Spleen (tissue), 11 donors: ENCODE measurements at regions not wholly inside any gene's neighbourhood (a gene's known extent, or its start where the extent isn't known, plus 50 kb on each side); places are given as distances from the start of the nearest gene placed in this dataset.

ENCODE experiments used
- DNase-seq: peaks from one replicate; pipeline ENCODE4 v3.0.0-alpha.2; 2020
- H3K27ac ChIP-seq, 8 donors: fragments of 200-600 bp; sonication (generic) in 7 of 8; 1 replicate in 4 of 8; 2 replicates in 4 of 8; pipeline versions ENCODE4 v1.5.0 to v1.8.0; 2016 to 2021; ENCODE audit warnings: inconsistent platforms in 4 of 8, mild to moderate bottlenecking in 4 of 8, moderate library complexity in 1 of 8
- H3K27me3 ChIP-seq, 7 donors: fragments of 200-600 bp; sonication (generic) in 6 of 7; replicated peaks in 1 of 7; 1 replicate in 4 of 7; 2 replicates in 3 of 7; pipeline versions ENCODE4 v1.5.0 to v1.8.0; 2016 to 2021; ENCODE audit warnings: inconsistent platforms in 3 of 7, mild to moderate bottlenecking in 1 of 7
- H3K36me3 ChIP-seq, 6 donors: fragments of 200-600 bp; sonication (generic) in 5 of 6; 1 replicate in 4 of 6; 2 replicates in 2 of 6; pipeline versions ENCODE4 v1.5.0 to v1.8.0; 2016 to 2021; ENCODE audit warnings: inconsistent platforms in 2 of 6
- H3K4me1 ChIP-seq, 6 donors: fragments of 200-600 bp; sonication (generic) in 5 of 6; 1 replicate in 3 of 6; 2 replicates in 3 of 6; pipeline versions ENCODE4 v1.5.0 to v1.8.0; 2016 to 2021; ENCODE audit warnings: inconsistent platforms in 3 of 6
- H3K4me3 ChIP-seq, 8 donors: fragments of 200-600 bp; sonication (generic) in 7 of 8; 1 replicate in 4 of 8; 2 replicates in 4 of 8; pipeline versions ENCODE4 v1.5.0 to v1.8.0; 2016 to 2021; ENCODE audit warnings: inconsistent platforms in 4 of 8, mild to moderate bottlenecking in 4 of 8, moderate library complexity in 2 of 8
- H3K9me3 ChIP-seq, 8 donors: fragments of 200-600 bp; sonication (generic) in 7 of 8; 1 replicate in 4 of 8; 2 replicates in 4 of 8; pipeline versions ENCODE4 v1.5.0 to v1.8.0; 2016 to 2021; ENCODE audit warnings: inconsistent platforms in 4 of 8
- POLR2A ChIP-seq, 3 donors: fragments of 450-650 bp; IDR thresholded peaks; one replicate each; pipeline ENCODE4 v1.5.1; 2017; ENCODE audit warnings: antibody characterized with exemption in 3 of 3, mild to moderate bottlenecking in 1 of 3
- POLR2AphosphoS5 ChIP-seq, 3 donors: sonication (generic); formaldehyde crosslinking; IDR thresholded peaks; one replicate each; pipeline ENCODE4 v1.5.1; 2017; ENCODE audit warnings: antibody characterized with exemption in 3 of 3
- WGBS, 5 donors: extraction: QIAGEN DNeasy Blood & Tissue Kit in 3 of 5; methylation state at CpG; one replicate each; pipeline versions ENCODE4 v1.1.5 to v1.1.7; 2013 to 2018; 5-methylcytosine and 5-hydroxymethylcytosine counted together
- intact Hi-C: fragments of 100-400 bp; cut with DNase I; formaldehyde crosslinking; loops from one replicate; pipeline ENCODE4 v1.15.0; 2023; ENCODE audit warnings: low total_unique reads
- TF ChIP-seq, protein P1 (sequence below), 11 experiments: fragments of 200-600 bp in 7 of 11; fragments of 450-650 bp in 4 of 11; sonication (generic) in 4 of 11; IDR thresholded peaks in 8 of 11; conservative IDR thresholded peaks in 3 of 11; 1 replicate in 7 of 11; 2 replicates in 4 of 11; pipeline versions ENCODE4 v1.4.0 to v1.8.0; 2016 to 2021; ENCODE audit warnings: antibody characterized with exemption in 11 of 11, inconsistent platforms in 4 of 11, mild to moderate bottlenecking in 1 of 11
- donor health status: healthy with polysubstance abuse.
- donor health status: DM: no; HTN: no; CAD: no; lungs with moderate emphysema.
- donor health status: DM: no; HTN: no; CAD: no.
- donor health status: Bipolar disorder and iron deficiency.
- donor health status: healthy.
- donor health status: DM: no; HTN: no; CAD: no.
- donor health status: DM: yes; HTN: yes; CAD: no.

GRCh38 chr12:116497051-116497591 is 62.1 kb upstream of the MAP1LC3B2 start:
- no peaks in the 10 kb centered on the region for H3K27me3 ChIP-seq
- no peaks in the 10 kb centered on the region for H3K4me1 ChIP-seq
- intact Hi-C loops, result no loop called here
- WGBS, 5 donors, result 87 to 92% (median 91%) methylated on average over 11 to 15 of the region's 15 CpGs
- H3K36me3 ChIP-seq, result no peaks in the 10 kb centered on the region
- TF ChIP-seq POLR2A (IDR thresholded peaks at IDR 0.05) (no peak), POLR2AphosphoS5 (IDR thresholded peaks at IDR 0.05) (no peak)
- TF ChIP-seq, protein P1, sequence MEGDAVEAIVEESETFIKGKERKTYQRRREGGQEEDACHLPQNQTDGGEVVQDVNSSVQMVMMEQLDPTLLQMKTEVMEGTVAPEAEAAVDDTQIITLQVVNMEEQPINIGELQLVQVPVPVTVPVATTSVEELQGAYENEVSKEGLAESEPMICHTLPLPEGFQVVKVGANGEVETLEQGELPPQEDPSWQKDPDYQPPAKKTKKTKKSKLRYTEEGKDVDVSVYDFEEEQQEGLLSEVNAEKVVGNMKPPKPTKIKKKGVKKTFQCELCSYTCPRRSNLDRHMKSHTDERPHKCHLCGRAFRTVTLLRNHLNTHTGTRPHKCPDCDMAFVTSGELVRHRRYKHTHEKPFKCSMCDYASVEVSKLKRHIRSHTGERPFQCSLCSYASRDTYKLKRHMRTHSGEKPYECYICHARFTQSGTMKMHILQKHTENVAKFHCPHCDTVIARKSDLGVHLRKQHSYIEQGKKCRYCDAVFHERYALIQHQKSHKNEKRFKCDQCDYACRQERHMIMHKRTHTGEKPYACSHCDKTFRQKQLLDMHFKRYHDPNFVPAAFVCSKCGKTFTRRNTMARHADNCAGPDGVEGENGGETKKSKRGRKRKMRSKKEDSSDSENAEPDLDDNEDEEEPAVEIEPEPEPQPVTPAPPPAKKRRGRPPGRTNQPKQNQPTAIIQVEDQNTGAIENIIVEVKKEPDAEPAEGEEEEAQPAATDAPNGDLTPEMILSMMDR (IDR thresholded peaks at IDR 0.05 in 8 of 11, conservative IDR thresholded peaks at IDR 0.05 in 3 of 11), result no peak
- no peak overlapping the region for H3K27ac ChIP-seq
- no peaks in the 10 kb centered on the region for H3K9me3 ChIP-seq
- H3K4me3 ChIP-seq, result no peak overlapping the region
- no peak for DNase-seq

GRCh38 chr12:116498471-116498870 is 60.7 kb upstream of the MAP1LC3B2 start:
- Histone ChIP-seq H3K27me3 (peaks cover 0 to 4% (median 0%) of the 10 kb centered on the region in 7 donors), H3K4me3 (no peak overlapping the region), H3K27ac (no peak overlapping the region), H3K9me3 (no peaks in the 10 kb centered on the region), H3K4me1 (no peaks in the 10 kb centered on the region), H3K36me3 (no peaks in the 10 kb centered on the region)
- TF ChIP-seq POLR2AphosphoS5 (IDR thresholded peaks at IDR 0.05), result no peak
- TF ChIP-seq, protein P1 (IDR thresholded peaks at IDR 0.05 in 8 of 11, conservative IDR thresholded peaks at IDR 0.05 in 3 of 11), result no peak
- TF ChIP-seq POLR2A (IDR thresholded peaks at IDR 0.05), result no peak
- intact Hi-C loops, result no loop called here
- WGBS, 5 donors, result 78 to 92% (median 85%) methylated on average over 1 of the region's 1 CpG
- no peak for DNase-seq

DNA sequence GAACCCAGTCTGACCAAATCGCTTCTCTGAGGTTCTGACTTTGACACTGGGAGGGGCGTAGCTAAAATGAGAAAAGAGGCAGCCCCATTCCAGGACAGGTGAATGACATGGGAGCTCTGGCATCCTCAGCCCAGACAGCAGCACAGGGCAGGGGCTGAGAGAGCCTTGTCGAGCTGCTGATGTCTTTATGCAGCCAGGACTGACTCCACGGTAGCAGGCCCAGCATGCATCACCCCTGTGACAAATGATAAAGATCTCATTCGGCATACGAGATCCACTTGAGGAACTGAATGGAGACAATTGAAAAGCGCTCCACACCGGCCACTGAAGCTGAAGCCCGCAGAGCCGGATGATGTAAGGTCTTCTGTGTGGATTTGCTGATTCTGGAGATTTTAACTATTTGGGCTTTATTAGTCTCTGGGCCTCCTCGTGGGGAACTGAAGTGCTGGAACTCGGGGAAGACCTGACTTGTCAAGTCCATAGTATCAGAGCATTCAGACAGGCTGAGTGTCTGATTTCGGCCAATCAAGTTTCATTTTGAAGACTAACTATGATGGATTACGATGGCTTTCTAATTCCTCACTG is 56.9 kb upstream of the MAP1LC3B2 start:
- DNase-seq, result no peak
- intact Hi-C loops, result no loop called here
- no peaks in the 10 kb centered on the region for H3K4me1 ChIP-seq
- TF ChIP-seq, protein P1 (IDR thresholded peaks at IDR 0.05 in 8 of 11, conservative IDR thresholded peaks at IDR 0.05 in 3 of 11), result no peak
- no peak for TF ChIP-seq POLR2AphosphoS5 (IDR thresholded peaks at IDR 0.05)
- TF ChIP-seq POLR2A (IDR thresholded peaks at IDR 0.05), result no peak
- H3K9me3 ChIP-seq, result no peaks in the 10 kb centered on the region
- no peak overlapping the region for H3K4me3 ChIP-seq
- peaks cover 0 to 4% (median 0%) of the 10 kb centered on the region in 7 donors for H3K27me3 ChIP-seq
- 75 to 81% (median 77%) methylated on average over 12 to 14 of the region's 14 CpGs for WGBS, 5 donors
- H3K27ac ChIP-seq, result no peak overlapping the region
- no peaks in the 10 kb centered on the region for H3K36me3 ChIP-seq

- TF ChIP-seq, protein P1 (IDR thresholded peaks at IDR 0.05 in 8 of 11, conservative IDR thresholded peaks at IDR 0.05 in 3 of 11), result no peak
- TF ChIP-seq POLR2AphosphoS5 (IDR thresholded peaks at IDR 0.05), result no peak
- TF ChIP-seq POLR2A (IDR thresholded peaks at IDR 0.05), result no peak
- 85 to 95% (median 90%) methylated on average over 9 of the region's 9 CpGs for WGBS, 5 donors
- Histone ChIP-seq H3K4me3 (no peak overlapping the region), H3K27me3 (peaks cover 0 to 10% (median 0%) of the 10 kb centered on the region in 7 donors), H3K4me1 (peaks cover 4 to 8% (median 6%) of the 10 kb centered on the region in 6 donors), H3K9me3 (no peaks in the 10 kb centered on the region), H3K27ac (no peak overlapping the region), H3K36me3 (no peaks in the 10 kb centered on the region)
- no peak for DNase-seq
- intact Hi-C loops, result no loop called here
Measured at GRCh38 chr12:116502989-116503496, 56.1 kb upstream of the MAP1LC3B2 start.
